Bronchial epithelial cell (primary cell): ENCODE measurements at regions not wholly inside any gene's neighbourhood (a gene's known extent, or its start where the extent isn't known, plus 50 kb on each side); places are given as distances from the start of the nearest gene placed in this dataset.

Experiments
- DNase-seq: peaks from one replicate; pipeline ENCODE4 v3.0.0-alpha.2; 2010; ENCODE audit warnings: low read depth
- FAIRE-seq: peaks from 2 replicates; lab custom pipeline; 2011; peaks lifted over from hg19 to GRCh38; lab: Jason Lieb, UNC
- H3K27me3 ChIP-seq: 2 replicates; pipeline ENCODE4 v1.5.1; 2011; ENCODE audit warnings: low read length; ENCODE audit not compliant: control insufficient read depth, insufficient read depth
- H3K36me3 ChIP-seq: 2 replicates; pipeline ENCODE4 v1.5.1; 2011; ENCODE audit warnings: low read length; ENCODE audit not compliant: control insufficient read depth, insufficient read depth
- H3K4me3 ChIP-seq: 2 replicates; pipeline ENCODE4 v1.5.1; 2011; ENCODE audit warnings: mild to moderate bottlenecking, low read depth, low read length, control low read depth
- CTCF ChIP-seq: IDR thresholded peaks from 2 replicates; pipeline ENCODE4 v1.5.1; 2011; ENCODE audit warnings: mild to moderate bottlenecking, moderate library complexity, low read length, control low read depth, inconsistent platforms; ENCODE audit not compliant: insufficient read depth, severe bottlenecking

GRCh38 chr3:137304313-137305056, 346.7 kb downstream of the IL20RB start:
- Histone ChIP-seq H3K36me3 (no peaks in the 10 kb centered on the region), H3K4me3 (no peak overlapping the region), H3K27me3 (no peaks in the 10 kb centered on the region)
- FAIRE-seq, result no peak
- DNase-seq, result no peak
- no peak for TF ChIP-seq CTCF

GRCh38 chr3:137324114-137324513, 366.3 kb downstream of the IL20RB start:
- Histone ChIP-seq H3K36me3 (no peaks in the 10 kb centered on the region), H3K4me3 (no peak overlapping the region), H3K27me3 (no peaks in the 10 kb centered on the region)
- TF ChIP-seq CTCF, result no peak
- DNase-seq (no peak), FAIRE-seq (no peak)

- DNase-seq (no peak), FAIRE-seq (no peak)
- no peak for TF ChIP-seq CTCF
Measured at GRCh38 chr3:137325170-137325569, 367.4 kb downstream of the IL20RB start.

GRCh38 chr3:137325934-137326333, 368.2 kb downstream of the IL20RB start:
- TF ChIP-seq CTCF, result no peak
- H3K4me3 ChIP-seq, result no peak overlapping the region
- no peak for DNase-seq
- FAIRE-seq, result no peak
- H3K36me3 ChIP-seq, result no peaks in the 10 kb centered on the region
- H3K27me3 ChIP-seq, result no peaks in the 10 kb centered on the region

More at GRCh38 chr3:137325170-137325569, 367.4 kb downstream of the IL20RB start:
- no peak overlapping the region for H3K4me3 ChIP-seq
- no peaks in the 10 kb centered on the region for H3K36me3 ChIP-seq
- no peaks in the 10 kb centered on the region for H3K27me3 ChIP-seq

- no peak for TF ChIP-seq CTCF
- DNase-seq (no peak), FAIRE-seq (no peak)
- Histone ChIP-seq H3K36me3 (no peaks in the 10 kb centered on the region), H3K27me3 (no peaks in the 10 kb centered on the region), H3K4me3 (no peak overlapping the region)
Measured at GRCh38 chr3:137329594-137329993, 371.8 kb downstream of the IL20RB start.

GRCh38 chr3:137330246-137330645, 372.5 kb downstream of the IL20RB start:
- H3K27me3 ChIP-seq, result no peaks in the 10 kb centered on the region
- TF ChIP-seq CTCF, result no peak
- H3K36me3 ChIP-seq, result no peaks in the 10 kb centered on the region
- DNase-seq, result no peak
- FAIRE-seq, result no peak
- H3K4me3 ChIP-seq, result no peak overlapping the region
